Astrocyte (in vitro differentiated cells and primary cell): ENCODE measurements at regions not wholly inside any gene's neighbourhood (a gene's known extent, or its start where the extent isn't known, plus 50 kb on each side); places are given as distances from the start of the nearest gene placed in this dataset.

Experiments
- DNase-seq: peaks from one replicate; pipeline ENCODE4 v3.0.0-alpha.2; 2010; ENCODE audit warnings: low read depth
- FAIRE-seq: peaks from 2 replicates; lab custom pipeline; 2011; peaks lifted over from hg19 to GRCh38; lab: Jason Lieb, UNC
- H2AFZ ChIP-seq: 2 replicates; pipeline ENCODE4 v1.6.0; 2012; ENCODE audit warnings: low read depth, low read length, inconsistent platforms
- H3K27ac ChIP-seq: 2 replicates; pipeline ENCODE4 v1.5.1; 2011; ENCODE audit warnings: low read depth, low read length, inconsistent platforms
- H3K27me3 ChIP-seq: 2 replicates; pipeline ENCODE4 v1.6.0; 2011; ENCODE audit warnings: low read length, inconsistent platforms; ENCODE audit not compliant: insufficient read depth
- H3K36me3 ChIP-seq: 2 replicates; pipeline ENCODE4 v1.5.1; 2011; ENCODE audit warnings: low read length, inconsistent platforms; ENCODE audit not compliant: insufficient read depth
- H3K4me1 ChIP-seq: 2 replicates; pipeline ENCODE4 v1.5.1; 2011; ENCODE audit warnings: low read length, inconsistent platforms; ENCODE audit not compliant: insufficient read depth
- H3K4me2 ChIP-seq: 2 replicates; pipeline ENCODE4 v1.6.0; 2012; ENCODE audit warnings: low read length, inconsistent platforms
- H3K4me3 ChIP-seq: 2 replicates; pipeline ENCODE4 v1.5.1; 2011; ENCODE audit warnings: low read depth, mild to moderate bottlenecking, low read length, inconsistent platforms; ENCODE audit not compliant: insufficient read depth
- H3K79me2 ChIP-seq: 2 replicates; pipeline ENCODE4 v1.6.0; 2012; ENCODE audit warnings: mild to moderate bottlenecking, low read length, inconsistent platforms; ENCODE audit not compliant: insufficient read depth
- H3K9ac ChIP-seq: 2 replicates; pipeline ENCODE4 v1.6.0; 2012; ENCODE audit warnings: mild to moderate bottlenecking, low read length, inconsistent platforms
- H3K9me3 ChIP-seq: 2 replicates; pipeline ENCODE4 v1.5.1; 2012; ENCODE audit warnings: low read depth, mild to moderate bottlenecking, low read length, inconsistent platforms; ENCODE audit not compliant: insufficient read depth
- H4K20me1 ChIP-seq: 2 replicates; pipeline ENCODE4 v1.6.0; 2012; ENCODE audit warnings: low read length, inconsistent platforms; ENCODE audit not compliant: insufficient read depth
- H3K27ac Mint-ChIP-seq: one replicate; pipeline ENCODE4 v1.8.0; 2021; ENCODE audit warnings: mild to moderate bottlenecking, mixed read lengths; ENCODE audit not compliant: unreplicated experiment
- H3K27me3 Mint-ChIP-seq: one replicate; pipeline ENCODE4 v1.8.0; 2021; ENCODE audit warnings: low read depth, mixed read lengths; ENCODE audit not compliant: unreplicated experiment
- H3K36me3 Mint-ChIP-seq: one replicate; pipeline ENCODE4 v1.8.0; 2021; ENCODE audit warnings: low read depth, mixed read lengths; ENCODE audit not compliant: unreplicated experiment
- H3K4me1 Mint-ChIP-seq: one replicate; pipeline ENCODE4 v1.8.0; 2021; ENCODE audit warnings: low read depth, mixed read lengths; ENCODE audit not compliant: unreplicated experiment
- H3K4me3 Mint-ChIP-seq: one replicate; pipeline ENCODE4 v1.8.0; 2021; ENCODE audit warnings: mild to moderate bottlenecking, moderate library complexity, mixed read lengths; ENCODE audit not compliant: unreplicated experiment
- H3K9me3 Mint-ChIP-seq: one replicate; pipeline ENCODE4 v1.8.0; 2021; ENCODE audit warnings: mild to moderate bottlenecking, mixed read lengths; ENCODE audit not compliant: unreplicated experiment
- EZH2 ChIP-seq: IDR thresholded peaks from 2 replicates; pipeline ENCODE4 v1.6.1; 2012; ENCODE audit warnings: mild to moderate bottlenecking, low read length, inconsistent platforms; ENCODE audit not compliant: insufficient read depth
- TF ChIP-seq, protein P1 (sequence below): IDR thresholded peaks from 2 replicates; pipeline ENCODE4 v1.5.1; 2011; ENCODE audit warnings: low read depth, mild to moderate bottlenecking, inconsistent platforms, low read length, moderate library complexity; ENCODE audit not compliant: insufficient read depth

DNA sequence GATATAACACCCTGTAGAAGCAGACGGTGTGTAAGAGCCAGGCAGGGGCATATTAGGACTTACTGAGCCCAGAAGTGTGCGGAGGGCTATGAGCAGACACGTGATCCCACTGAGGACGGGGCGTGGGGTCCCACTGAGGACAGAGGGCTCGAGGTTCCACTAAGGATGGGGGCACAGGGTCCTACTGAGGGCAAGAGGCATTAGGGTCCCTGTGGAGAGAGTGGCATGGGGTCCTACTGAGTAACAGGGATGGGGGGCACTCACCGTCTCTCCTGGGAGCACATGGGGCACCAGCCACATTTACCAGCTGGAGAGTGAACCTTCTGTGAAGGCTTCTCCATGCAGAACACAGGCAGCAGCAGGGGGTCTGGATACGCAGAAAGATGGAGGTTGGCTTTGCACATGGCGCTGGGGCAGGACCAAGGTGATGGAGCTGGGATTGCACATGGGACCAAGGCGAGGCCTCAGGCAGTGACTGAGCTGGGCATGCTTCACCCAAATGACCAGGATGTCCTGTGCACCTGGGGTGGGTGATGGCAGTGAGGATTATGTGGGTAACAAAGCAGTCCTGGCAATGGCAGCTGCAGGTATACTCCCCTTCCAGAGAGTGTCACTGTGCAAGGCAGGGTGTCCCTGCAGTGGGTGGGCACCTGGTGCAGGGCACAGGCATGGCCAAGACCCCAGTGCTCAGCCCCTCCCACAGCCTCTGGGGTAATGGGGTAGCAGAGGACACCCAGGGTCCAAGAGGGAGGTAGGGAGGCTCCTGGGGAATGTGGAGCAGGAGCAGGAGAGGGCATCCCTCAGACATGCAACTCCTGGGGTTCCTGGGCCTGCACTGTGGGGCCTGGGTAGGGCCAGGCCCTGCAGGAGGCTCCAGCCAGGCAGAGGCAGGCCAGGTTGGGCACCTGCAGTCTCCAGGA, 278.1 kb downstream of the TCERG1L start:
- Mint-ChIP-seq H3K4me3 (no peak overlapping the region), H3K27ac (no peak overlapping the region), H3K27me3 (peaks cover 10% of the 10 kb centered on the region), H3K4me1 (no peaks in the 10 kb centered on the region), H3K9me3 (peaks cover 16% of the 10 kb centered on the region), H3K36me3 (no peaks in the 10 kb centered on the region)
- Histone ChIP-seq H3K4me3 (no peak overlapping the region), H3K4me2 (no peak overlapping the region), H3K79me2 (no peaks in the 10 kb centered on the region), H3K36me3 (no peaks in the 10 kb centered on the region), H3K27me3 (no peaks in the 10 kb centered on the region), H3K9me3 (peaks cover 7% of the 10 kb centered on the region), H3K9ac (no peak overlapping the region), H3K27ac (no peak overlapping the region), H3K4me1 (no peaks in the 10 kb centered on the region), H4K20me1 (no peaks in the 10 kb centered on the region), H2AFZ (no peak overlapping the region)
- DNase-seq (no peak), FAIRE-seq (no peak)
- TF ChIP-seq, protein P1, sequence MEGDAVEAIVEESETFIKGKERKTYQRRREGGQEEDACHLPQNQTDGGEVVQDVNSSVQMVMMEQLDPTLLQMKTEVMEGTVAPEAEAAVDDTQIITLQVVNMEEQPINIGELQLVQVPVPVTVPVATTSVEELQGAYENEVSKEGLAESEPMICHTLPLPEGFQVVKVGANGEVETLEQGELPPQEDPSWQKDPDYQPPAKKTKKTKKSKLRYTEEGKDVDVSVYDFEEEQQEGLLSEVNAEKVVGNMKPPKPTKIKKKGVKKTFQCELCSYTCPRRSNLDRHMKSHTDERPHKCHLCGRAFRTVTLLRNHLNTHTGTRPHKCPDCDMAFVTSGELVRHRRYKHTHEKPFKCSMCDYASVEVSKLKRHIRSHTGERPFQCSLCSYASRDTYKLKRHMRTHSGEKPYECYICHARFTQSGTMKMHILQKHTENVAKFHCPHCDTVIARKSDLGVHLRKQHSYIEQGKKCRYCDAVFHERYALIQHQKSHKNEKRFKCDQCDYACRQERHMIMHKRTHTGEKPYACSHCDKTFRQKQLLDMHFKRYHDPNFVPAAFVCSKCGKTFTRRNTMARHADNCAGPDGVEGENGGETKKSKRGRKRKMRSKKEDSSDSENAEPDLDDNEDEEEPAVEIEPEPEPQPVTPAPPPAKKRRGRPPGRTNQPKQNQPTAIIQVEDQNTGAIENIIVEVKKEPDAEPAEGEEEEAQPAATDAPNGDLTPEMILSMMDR = no peak

- Mint-ChIP-seq H3K4me3 (no peak overlapping the region), H3K9me3 (peaks cover 16% of the 10 kb centered on the region), H3K36me3 (no peaks in the 10 kb centered on the region), H3K4me1 (no peaks in the 10 kb centered on the region), H3K27ac (no peak overlapping the region), H3K27me3 (peaks cover 9% of the 10 kb centered on the region)
- no peaks in the 10 kb centered on the region for H4K20me1 ChIP-seq
- H3K9me3 ChIP-seq = peaks cover 7% of the 10 kb centered on the region
- no peaks in the 10 kb centered on the region for H3K4me1 ChIP-seq
- no peak for FAIRE-seq
- no peaks in the 10 kb centered on the region for H3K79me2 ChIP-seq
- no peak overlapping the region for H3K27ac ChIP-seq
- no peak for TF ChIP-seq EZH2
- TF ChIP-seq, protein P1 = no peak
- no peaks in the 10 kb centered on the region for H3K36me3 ChIP-seq
- no peak overlapping the region for H3K4me3 ChIP-seq
- no peaks in the 10 kb centered on the region for H3K27me3 ChIP-seq
- H3K9ac ChIP-seq = no peak overlapping the region
- DNase-seq = no peak
- H3K4me2 ChIP-seq = no peak overlapping the region
- H2AFZ ChIP-seq = no peak overlapping the region
Observed at GRCh38 chr10:131034451-131034850, 277.1 kb downstream of the TCERG1L start.

DNA sequence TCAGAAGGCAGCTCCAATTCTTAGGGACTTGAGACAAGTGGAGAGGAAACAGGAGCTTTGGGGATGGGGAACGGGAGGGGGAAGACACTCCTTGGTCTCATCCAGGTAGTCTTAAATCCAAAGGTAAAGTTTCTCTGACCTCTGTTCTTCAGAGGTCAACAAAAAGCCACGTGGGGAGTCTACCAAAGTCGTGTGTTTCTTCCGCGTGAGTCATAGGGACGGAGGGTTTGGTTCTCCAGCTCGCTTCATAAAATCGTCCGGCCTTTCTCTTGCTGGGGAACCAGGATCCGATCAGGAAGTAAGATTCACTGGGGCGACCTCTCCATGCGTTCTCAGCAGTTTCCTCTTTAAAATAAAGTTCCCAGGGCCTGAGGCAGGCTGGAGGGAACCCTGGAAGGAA, 275.7 kb downstream of the TCERG1L start:
- Mint-ChIP-seq H3K9me3 (peaks cover 17% of the 10 kb centered on the region), H3K27ac (no peak overlapping the region), H3K4me1 (no peaks in the 10 kb centered on the region), H3K4me3 (no peak overlapping the region), H3K27me3 (peaks cover 9% of the 10 kb centered on the region), H3K36me3 (no peaks in the 10 kb centered on the region)
- H3K27me3 ChIP-seq = no peaks in the 10 kb centered on the region
- H2AFZ ChIP-seq = no peak overlapping the region
- TF ChIP-seq, protein P1 = no peak
- no peak for TF ChIP-seq EZH2
- no peak overlapping the region for H3K4me3 ChIP-seq
- no peak overlapping the region for H3K9ac ChIP-seq
- no peaks in the 10 kb centered on the region for H3K36me3 ChIP-seq
- H3K4me1 ChIP-seq = no peaks in the 10 kb centered on the region
- H3K27ac ChIP-seq = no peak overlapping the region
- H4K20me1 ChIP-seq = no peaks in the 10 kb centered on the region
- FAIRE-seq = no peak
- H3K9me3 ChIP-seq = peaks cover 7% of the 10 kb centered on the region
- no peaks in the 10 kb centered on the region for H3K79me2 ChIP-seq
- H3K4me2 ChIP-seq = no peak overlapping the region
- no peak for DNase-seq
